K562 (cell line): ENCODE measurements at regions not wholly inside any gene's neighbourhood (a gene's known extent, or its start where the extent isn't known, plus 50 kb on each side); places are given as distances from the start of the nearest gene placed in this dataset.

Source experiments
- ATAC-seq: fragments of 200-7000 bp; cut with Tn5 transposase; 3 replicates; pipeline ENCODE4 v1.9.1; 2020; ENCODE audit warnings: moderate library complexity
- BruUV-seq: library from RNA; stranded (reverse); fragments of 400-500 nt; replicated peaks from 2 replicates; lab custom pipeline; 2021; lab: Mats Ljungman, UMichigan
- CTCF ChIA-PET: fragments of 300-600 bp; formaldehyde crosslinking; extraction: SDS; loops from one replicate; lab custom pipeline; 2021; ENCODE audit warnings: low intra/inter-chr PET ratio; lab: Yijun Ruan, JAX
- POLR2A ChIA-PET: fragments of 300-600, 350-650 bp; sonication (Branson Sonifier 250); formaldehyde crosslinking; extraction: SDS; loops from one replicate; lab custom pipeline; 2021; ENCODE audit warnings: antibody characterized with exemption, inconsistent platforms; lab: Yijun Ruan, JAX
- DNase-seq, 4 experiments: peaks; one replicate each; pipeline versions ENCODE4 v3.0.0 to v3.0.0-alpha.2; 2011 to 2018; ENCODE audit warnings: low spot score in 3 of 4, mixed read lengths in 3 of 4; ENCODE audit errors: extremely low read depth in 1 of 4
- FAIRE-seq: peaks from 2 replicates; lab custom pipeline; 2011; peaks lifted over from hg19 to GRCh38; lab: Jason Lieb, UNC
- H2AFZ ChIP-seq: 2 replicates; pipeline ENCODE4 v1.6.0; 2011; ENCODE audit warnings: low read depth, low read length, control low read depth, inconsistent platforms
- H3K27ac ChIP-seq: fragments of 200-600 bp; 3 replicates; pipeline ENCODE4 v1.8.0; 2011; ENCODE audit warnings: low read depth, mild to moderate bottlenecking, control low read depth, inconsistent platforms, low read length, moderate library complexity, mixed read lengths; ENCODE audit errors: extremely low read depth
- H3K27me3 ChIP-seq, 2 experiments: fragments of 300-600 bp in 1 of 2; 2 replicates in 1 of 2; 3 replicates in 1 of 2; pipeline versions ENCODE4 v1.6.0 to v1.8.0; 2011; ENCODE audit warnings: inconsistent platforms in 2 of 2, low read length in 2 of 2, mild to moderate bottlenecking in 1 of 2, mixed read lengths in 1 of 2, moderate library complexity in 1 of 2; ENCODE audit not compliant: control insufficient read depth in 2 of 2, insufficient read depth in 2 of 2
- H3K36me3 ChIP-seq: fragments of 300-600 bp; 3 replicates; pipeline ENCODE4 v1.8.0; 2011; ENCODE audit warnings: mild to moderate bottlenecking, low read length, inconsistent platforms; ENCODE audit not compliant: control insufficient read depth, insufficient read depth
- H3K4me1 ChIP-seq, 2 experiments: fragments of 200-600 bp in 1 of 2; replicated peaks in 1 of 2; 2 replicates in 1 of 2; 3 replicates in 1 of 2; pipeline versions ENCODE4 v1.5.1 to v1.8.0; 2011; ENCODE audit warnings: inconsistent platforms in 2 of 2, low read length in 2 of 2, mild to moderate bottlenecking in 1 of 2, mixed read lengths in 1 of 2, moderate library complexity in 1 of 2; ENCODE audit not compliant: control insufficient read depth in 2 of 2, insufficient read depth in 2 of 2
- H3K4me2 ChIP-seq: 2 replicates; pipeline ENCODE4 v1.6.1; 2011; ENCODE audit warnings: low read length, control low read depth, inconsistent platforms, mixed read lengths; ENCODE audit not compliant: insufficient read depth
- H3K4me3 ChIP-seq: fragments of 200-600 bp; sonication (generic), shearing (Covaris generic); 2 replicates; pipeline ENCODE4 v1.5.1; 2016; ENCODE audit warnings: control low read depth, inconsistent platforms
- H3K79me2 ChIP-seq: fragments of 200-600 bp; 3 replicates; pipeline ENCODE4 v1.8.0; 2011; ENCODE audit warnings: low read length, inconsistent platforms; ENCODE audit not compliant: control insufficient read depth, insufficient read depth
- H3K9ac ChIP-seq, 2 experiments: 2 replicates each; pipeline versions ENCODE4 v1.6.0 to v1.6.1; 2011; ENCODE audit warnings: low read depth in 2 of 2, low read length in 2 of 2, control low read depth in 1 of 2, inconsistent platforms in 1 of 2, mild to moderate bottlenecking in 1 of 2, mixed read lengths in 1 of 2; ENCODE audit not compliant: insufficient read depth in 1 of 2
- H3K9me1 ChIP-seq: one replicate; pipeline ENCODE4 v1.6.0; 2011; ENCODE audit warnings: inconsistent platforms, mild to moderate bottlenecking, low read length, moderate library complexity; ENCODE audit not compliant: control insufficient read depth, insufficient read depth
- H3K9me3 ChIP-seq: replicated peaks from 2 replicates; pipeline ENCODE4 v1.5.1; 2011; ENCODE audit warnings: low read depth, low read length, inconsistent platforms; ENCODE audit not compliant: control insufficient read depth, insufficient read depth
- H4K20me1 ChIP-seq: replicated peaks from 2 replicates; pipeline ENCODE4 v1.6.1; 2011; ENCODE audit warnings: low read length, inconsistent platforms, mixed read lengths; ENCODE audit not compliant: control insufficient read depth, insufficient read depth
- BRD9 ChIP-seq: fragments of 450-650 bp; IDR thresholded peaks from 2 replicates; pipeline ENCODE4 v1.6.1; 2018; ENCODE audit warnings: low read depth; ENCODE audit not compliant: partially characterized antibody
- EHMT2 ChIP-seq: fragments of 450-650 bp; IDR thresholded peaks from 2 replicates; pipeline ENCODE4 v1.6.1; 2018; ENCODE audit warnings: antibody characterized with exemption
- GABPB2 ChIP-seq: fragments of 250-450 bp; sonication (Bioruptor Pico); conservative IDR thresholded peaks from 2 replicates; pipeline ENCODE4 v1.5.1; 2021; ENCODE audit warnings: mild to moderate bottlenecking
- HIVEP1 ChIP-seq: fragments of 250-450 bp; sonication (Bioruptor Pico); IDR thresholded peaks from 2 replicates; pipeline ENCODE4 v1.4.0; 2020; ENCODE audit warnings: mild to moderate bottlenecking
- MTA2 ChIP-seq: fragments of 450-650 bp; IDR thresholded peaks from 2 replicates; pipeline ENCODE4 v1.6.1; 2016; ENCODE audit warnings: low read depth
- NBN ChIP-seq: fragments of 450-650 bp; IDR thresholded peaks from 2 replicates; pipeline ENCODE4 v1.6.1; 2016; ENCODE audit warnings: low read depth, mild to moderate bottlenecking
- POLR2B ChIP-seq: fragments of 450-650 bp; IDR thresholded peaks from 2 replicates; pipeline ENCODE4 v1.6.1; 2018; ENCODE audit warnings: low read depth; ENCODE audit not compliant: partially characterized antibody
- ZFPM2 ChIP-seq: fragments of 250-450 bp; sonication (Bioruptor Pico); IDR thresholded peaks from 2 replicates; pipeline ENCODE4 v1.5.1; 2022; ENCODE audit warnings: mild to moderate bottlenecking
- ZNF644 ChIP-seq: fragments of 200-800 bp; sonication (Bioruptor generic); IDR thresholded peaks from 2 replicates; pipeline ENCODE4 v1.6.1; 2016; ENCODE audit warnings: low read depth, missing genetic modification characterization, missing compliant biosample characterization
- WGBS: fragments of 100-300 bp; shearing (Covaris generic); methylation state at CpG from one replicate; pipeline ENCODE4 v1.1.6; 2016; ENCODE audit warnings: low coverage, mixed read lengths; ENCODE audit not compliant: insufficient coverage; ENCODE audit errors: missing lambda C conversion rate; 5-methylcytosine and 5-hydroxymethylcytosine counted together
- in situ Hi-C: fragments of 300-500 bp; cut with MboI; formaldehyde crosslinking; loops from 4 replicates; pipeline ENCODE4 v1.15.0; 2018; ENCODE audit warnings: inconsistent platforms, mixed read lengths
- intact Hi-C: fragments of 100-400 bp; cut with micrococcal nuclease; formaldehyde crosslinking; loops from 2 replicates; pipeline ENCODE4 v1.14.2; 2022
- TF ChIP-seq, protein P1 (sequence below), 2 experiments: fragments of 150-350 bp in 1 of 2; IDR thresholded peaks; 2 replicates each; pipeline ENCODE4 v1.6.1; 2012 to 2016; ENCODE audit warnings: low read depth in 2 of 2, low read length in 2 of 2, mild to moderate bottlenecking in 1 of 2, moderate library complexity in 1 of 2
- TF ChIP-seq, protein P2 (sequence below): fragments of 250-450 bp; sonication (Bioruptor Pico); IDR thresholded peaks from 2 replicates; pipeline ENCODE4 v1.8.0; 2022; ENCODE audit warnings: inconsistent platforms
- TF ChIP-seq, protein P3 (sequence below): sonication (generic); formaldehyde crosslinking; IDR thresholded peaks from 2 replicates; pipeline ENCODE4 v1.8.0; 2022; ENCODE audit warnings: mild to moderate bottlenecking, missing genetic modification reagents

DNA sequence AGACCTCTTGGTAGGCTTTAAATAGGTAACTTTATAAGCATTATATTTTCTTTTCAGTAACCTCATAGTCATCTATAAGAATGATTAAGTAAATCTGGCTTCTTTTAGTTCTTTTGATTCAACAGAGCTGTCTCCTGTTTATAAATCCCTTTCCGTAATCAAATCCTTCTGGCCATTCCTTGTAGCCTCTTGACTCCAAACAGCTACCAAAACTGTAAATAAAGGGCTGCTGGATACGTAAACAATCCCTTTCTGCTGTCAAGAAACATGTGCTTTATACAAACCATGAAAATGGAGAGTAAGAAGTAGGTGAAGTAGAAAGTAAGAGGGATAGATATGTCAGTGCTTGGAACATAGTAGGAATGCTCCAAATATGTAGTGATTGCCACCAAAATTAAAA is 183.2 kb upstream of the CASK start (continued):
- TF ChIP-seq, protein P1, sequence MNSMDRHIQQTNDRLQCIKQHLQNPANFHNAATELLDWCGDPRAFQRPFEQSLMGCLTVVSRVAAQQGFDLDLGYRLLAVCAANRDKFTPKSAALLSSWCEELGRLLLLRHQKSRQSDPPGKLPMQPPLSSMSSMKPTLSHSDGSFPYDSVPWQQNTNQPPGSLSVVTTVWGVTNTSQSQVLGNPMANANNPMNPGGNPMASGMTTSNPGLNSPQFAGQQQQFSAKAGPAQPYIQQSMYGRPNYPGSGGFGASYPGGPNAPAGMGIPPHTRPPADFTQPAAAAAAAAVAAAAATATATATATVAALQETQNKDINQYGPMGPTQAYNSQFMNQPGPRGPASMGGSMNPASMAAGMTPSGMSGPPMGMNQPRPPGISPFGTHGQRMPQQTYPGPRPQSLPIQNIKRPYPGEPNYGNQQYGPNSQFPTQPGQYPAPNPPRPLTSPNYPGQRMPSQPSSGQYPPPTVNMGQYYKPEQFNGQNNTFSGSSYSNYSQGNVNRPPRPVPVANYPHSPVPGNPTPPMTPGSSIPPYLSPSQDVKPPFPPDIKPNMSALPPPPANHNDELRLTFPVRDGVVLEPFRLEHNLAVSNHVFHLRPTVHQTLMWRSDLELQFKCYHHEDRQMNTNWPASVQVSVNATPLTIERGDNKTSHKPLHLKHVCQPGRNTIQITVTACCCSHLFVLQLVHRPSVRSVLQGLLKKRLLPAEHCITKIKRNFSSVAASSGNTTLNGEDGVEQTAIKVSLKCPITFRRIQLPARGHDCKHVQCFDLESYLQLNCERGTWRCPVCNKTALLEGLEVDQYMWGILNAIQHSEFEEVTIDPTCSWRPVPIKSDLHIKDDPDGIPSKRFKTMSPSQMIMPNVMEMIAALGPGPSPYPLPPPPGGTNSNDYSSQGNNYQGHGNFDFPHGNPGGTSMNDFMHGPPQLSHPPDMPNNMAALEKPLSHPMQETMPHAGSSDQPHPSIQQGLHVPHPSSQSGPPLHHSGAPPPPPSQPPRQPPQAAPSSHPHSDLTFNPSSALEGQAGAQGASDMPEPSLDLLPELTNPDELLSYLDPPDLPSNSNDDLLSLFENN (IDR thresholded peaks at IDR 0.05; ENCODE audit: low read depth in 2 of 2, low read length in 2 of 2) = no peak
- TF ChIP-seq ZNF644 (tag) = no peak

GRCh38 chrX:42102586-42103282 is 179.4 kb upstream of the CASK start:
- in situ Hi-C loops = no loop called here
- CTCF ChIA-PET = no interaction called here
- H3K9me3 ChIP-seq = no peaks in the 10 kb centered on the region
- no peak for TF ChIP-seq GABPB2 (CRISPR knock-in tag)
- TF ChIP-seq ZFPM2 (CRISPR knock-in tag) = no peak
- no peak for TF ChIP-seq BRD9
- TF ChIP-seq POLR2B = no peak
- TF ChIP-seq EHMT2 = no peak
- TF ChIP-seq NBN = no peak
- no peak for TF ChIP-seq HIVEP1 (CRISPR knock-in tag)
- TF ChIP-seq MTA2 = no peak
- TF ChIP-seq, protein P2, sequence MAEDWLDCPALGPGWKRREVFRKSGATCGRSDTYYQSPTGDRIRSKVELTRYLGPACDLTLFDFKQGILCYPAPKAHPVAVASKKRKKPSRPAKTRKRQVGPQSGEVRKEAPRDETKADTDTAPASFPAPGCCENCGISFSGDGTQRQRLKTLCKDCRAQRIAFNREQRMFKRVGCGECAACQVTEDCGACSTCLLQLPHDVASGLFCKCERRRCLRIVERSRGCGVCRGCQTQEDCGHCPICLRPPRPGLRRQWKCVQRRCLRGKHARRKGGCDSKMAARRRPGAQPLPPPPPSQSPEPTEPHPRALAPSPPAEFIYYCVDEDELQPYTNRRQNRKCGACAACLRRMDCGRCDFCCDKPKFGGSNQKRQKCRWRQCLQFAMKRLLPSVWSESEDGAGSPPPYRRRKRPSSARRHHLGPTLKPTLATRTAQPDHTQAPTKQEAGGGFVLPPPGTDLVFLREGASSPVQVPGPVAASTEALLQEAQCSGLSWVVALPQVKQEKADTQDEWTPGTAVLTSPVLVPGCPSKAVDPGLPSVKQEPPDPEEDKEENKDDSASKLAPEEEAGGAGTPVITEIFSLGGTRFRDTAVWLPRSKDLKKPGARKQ (CRISPR knock-in tag) = no peak
- TF ChIP-seq, protein P3, sequence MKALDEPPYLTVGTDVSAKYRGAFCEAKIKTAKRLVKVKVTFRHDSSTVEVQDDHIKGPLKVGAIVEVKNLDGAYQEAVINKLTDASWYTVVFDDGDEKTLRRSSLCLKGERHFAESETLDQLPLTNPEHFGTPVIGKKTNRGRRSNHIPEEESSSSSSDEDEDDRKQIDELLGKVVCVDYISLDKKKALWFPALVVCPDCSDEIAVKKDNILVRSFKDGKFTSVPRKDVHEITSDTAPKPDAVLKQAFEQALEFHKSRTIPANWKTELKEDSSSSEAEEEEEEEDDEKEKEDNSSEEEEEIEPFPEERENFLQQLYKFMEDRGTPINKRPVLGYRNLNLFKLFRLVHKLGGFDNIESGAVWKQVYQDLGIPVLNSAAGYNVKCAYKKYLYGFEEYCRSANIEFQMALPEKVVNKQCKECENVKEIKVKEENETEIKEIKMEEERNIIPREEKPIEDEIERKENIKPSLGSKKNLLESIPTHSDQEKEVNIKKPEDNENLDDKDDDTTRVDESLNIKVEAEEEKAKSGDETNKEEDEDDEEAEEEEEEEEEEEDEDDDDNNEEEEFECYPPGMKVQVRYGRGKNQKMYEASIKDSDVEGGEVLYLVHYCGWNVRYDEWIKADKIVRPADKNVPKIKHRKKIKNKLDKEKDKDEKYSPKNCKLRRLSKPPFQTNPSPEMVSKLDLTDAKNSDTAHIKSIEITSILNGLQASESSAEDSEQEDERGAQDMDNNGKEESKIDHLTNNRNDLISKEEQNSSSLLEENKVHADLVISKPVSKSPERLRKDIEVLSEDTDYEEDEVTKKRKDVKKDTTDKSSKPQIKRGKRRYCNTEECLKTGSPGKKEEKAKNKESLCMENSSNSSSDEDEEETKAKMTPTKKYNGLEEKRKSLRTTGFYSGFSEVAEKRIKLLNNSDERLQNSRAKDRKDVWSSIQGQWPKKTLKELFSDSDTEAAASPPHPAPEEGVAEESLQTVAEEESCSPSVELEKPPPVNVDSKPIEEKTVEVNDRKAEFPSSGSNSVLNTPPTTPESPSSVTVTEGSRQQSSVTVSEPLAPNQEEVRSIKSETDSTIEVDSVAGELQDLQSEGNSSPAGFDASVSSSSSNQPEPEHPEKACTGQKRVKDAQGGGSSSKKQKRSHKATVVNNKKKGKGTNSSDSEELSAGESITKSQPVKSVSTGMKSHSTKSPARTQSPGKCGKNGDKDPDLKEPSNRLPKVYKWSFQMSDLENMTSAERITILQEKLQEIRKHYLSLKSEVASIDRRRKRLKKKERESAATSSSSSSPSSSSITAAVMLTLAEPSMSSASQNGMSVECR = no peak

More at GRCh38 chrX:42102586-42103282, 179.4 kb upstream of the CASK start:
- Histone ChIP-seq H3K79me2 (no peaks in the 10 kb centered on the region), H3K27ac (no peak overlapping the region), H2AFZ (no peak overlapping the region), H3K4me3 (no peak overlapping the region), H3K4me2 (no peak overlapping the region), H3K9me1 (no peaks in the 10 kb centered on the region), H3K36me3 (no peaks in the 10 kb centered on the region), H3K9ac (no peak overlapping the region), H3K4me1 (no peaks in the 10 kb centered on the region), H4K20me1 (no peaks in the 10 kb centered on the region), H3K27me3 (no peaks in the 10 kb centered on the region)
- 0% methylated on average over 3 of the region's 4 CpGs for WGBS
- FAIRE-seq (no peak), ATAC-seq (no peak), DNase-seq (no peak)
- BruUV-seq = no TSS peak
- intact Hi-C loops = no loop called here
- POLR2A ChIA-PET = no interaction called here
